ENCODE measurements at regions not wholly inside any gene's neighbourhood (a gene's known extent, or its start where the extent isn't known, plus 50 kb on each side); places are given as distances from the start of the nearest gene placed in this dataset.

- in situ Hi-C loops (cut with HindIII; ENCODE audit: low sequenced_read_pairs): no loop called here
These were observed 79.2 kb upstream of the FRMD4A start for GRCh38 chr10:14409856-14410458.

GRCh38 chr10:14409247-14409646, 78.5 kb upstream of the FRMD4A start:
- TF ChIP-seq CTCF (IDR thresholded peaks at IDR 0.05; ENCODE audit: low read depth, low read length, missing control alignments): no peak
- no peak overlapping the region for H3K4me3 ChIP-seq (ENCODE audit: low read depth, low read length)
- in situ Hi-C loops (cut with HindIII; ENCODE audit: low sequenced_read_pairs): no loop called here
- no peak for DNase-seq (ENCODE audit: low read depth)

More at GRCh38 chr10:14409856-14410458, 79.2 kb upstream of the FRMD4A start:
- no peak for DNase-seq (ENCODE audit: low read depth)
- no peak overlapping the region for H3K4me3 ChIP-seq (ENCODE audit: low read depth, low read length)
- TF ChIP-seq CTCF (IDR thresholded peaks at IDR 0.05; ENCODE audit: low read depth, low read length, missing control alignments): no peak

- in situ Hi-C loops (cut with HindIII; ENCODE audit: low sequenced_read_pairs): no loop called here
- H3K4me3 ChIP-seq (ENCODE audit: low read depth, low read length): no peak overlapping the region
- TF ChIP-seq CTCF (IDR thresholded peaks at IDR 0.05; ENCODE audit: low read depth, low read length, missing control alignments): no peak
- DNase-seq (ENCODE audit: low read depth): no peak
These were observed 77.4 kb upstream of the FRMD4A start for GRCh38 chr10:14408139-14408538.

- TF ChIP-seq CTCF (IDR thresholded peaks at IDR 0.05; ENCODE audit: low read depth, low read length, missing control alignments): no peak
- in situ Hi-C loops (cut with HindIII; ENCODE audit: low sequenced_read_pairs): no loop called here
- H3K4me3 ChIP-seq (ENCODE audit: low read depth, low read length): no peak overlapping the region
- DNase-seq (ENCODE audit: low read depth): no peak
These were observed 76.8 kb upstream of the FRMD4A start for GRCh38 chr10:14407567-14407966.

- no peak for TF ChIP-seq CTCF (IDR thresholded peaks at IDR 0.05; ENCODE audit: low read depth, low read length, missing control alignments)
These were observed 74.6 kb upstream of the FRMD4A start for GRCh38 chr10:14405076-14406065.

GRCh38 chr10:14403881-14404623, 73.3 kb upstream of the FRMD4A start:
- no peak for TF ChIP-seq CTCF (IDR thresholded peaks at IDR 0.05; ENCODE audit: low read depth, low read length, missing control alignments)
- in situ Hi-C loops (cut with HindIII; ENCODE audit: low sequenced_read_pairs): no loop called here
- no peak overlapping the region for H3K4me3 ChIP-seq (ENCODE audit: low read depth, low read length)
- no peak for DNase-seq (ENCODE audit: low read depth)

More at GRCh38 chr10:14405076-14406065, 74.6 kb upstream of the FRMD4A start:
- DNase-seq (ENCODE audit: low read depth): peak; percentile 95
- H3K4me3 ChIP-seq (ENCODE audit: low read depth, low read length): no peak overlapping the region
- in situ Hi-C loops (cut with HindIII; ENCODE audit: low sequenced_read_pairs): no loop called here

Measured in astrocyte of the cerebellum (primary cell).